HG02610 (cell line): ENCODE measurements at regions not wholly inside any gene's neighbourhood (a gene's known extent, or its start where the extent isn't known, plus 50 kb on each side); places are given as distances from the start of the nearest gene placed in this dataset.
"Not testable (repeated sequence)": the region's sequence is repeated elsewhere in the genome, so short reads cannot be mapped to it uniquely, and the experiment has no call there.

Experiments used
- ATAC-seq: cut with Tn5 transposase; IDR thresholded peaks from one replicate; pipeline ENCODE4 v1.9.1; 2021; ENCODE audit warnings: mild to moderate bottlenecking, moderate library complexity; ENCODE audit not compliant: unreplicated experiment

GRCh38 chr5:106493910-106494309 is 1176.8 kb downstream of the EFNA5 start:
- no peak for ATAC-seq

GRCh38 chr5:106489004-106489403 is 1181.7 kb downstream of the EFNA5 start:
- no peak for ATAC-seq

GRCh38 chr5:106488407-106488806 is 1182.3 kb downstream of the EFNA5 start:
- ATAC-seq = no peak

GRCh38 chr5:106481374-106481773 is 1189.4 kb downstream of the EFNA5 start:
- no peak for ATAC-seq

GRCh38 chr5:106476630-106477029 is 1194.1 kb downstream of the EFNA5 start:
- no peak for ATAC-seq

GRCh38 chr5:106474066-106474465 is 1196.7 kb downstream of the EFNA5 start:
- no peak for ATAC-seq

- ATAC-seq = no peak
Observed at GRCh38 chr5:106459541-106459940, 1211.2 kb downstream of the EFNA5 start.

GRCh38 chr5:106454651-106455415 is 1215.9 kb downstream of the EFNA5 start:
- no peak for ATAC-seq

GRCh38 chr5:106454050-106454449 is 1216.7 kb downstream of the EFNA5 start:
- ATAC-seq = no peak

GRCh38 chr5:106451998-106452397 is 1218.7 kb downstream of the EFNA5 start:
- no peak for ATAC-seq

GRCh38 chr5:106443746-106444145 is 1227.0 kb downstream of the EFNA5 start:
- ATAC-seq = no peak

GRCh38 chr5:106435185-106435584 is 1235.6 kb downstream of the EFNA5 start:
- ATAC-seq = no peak

- ATAC-seq = not testable (repeated sequence)
Observed at GRCh38 chr5:106430733-106431132, 1240.0 kb downstream of the EFNA5 start.

GRCh38 chr5:106423109-106423897 is 1247.4 kb downstream of the EFNA5 start:
- ATAC-seq = peak; percentile 39

- ATAC-seq = no peak
Observed at GRCh38 chr5:106420102-106420501, 1250.6 kb downstream of the EFNA5 start.

GRCh38 chr5:106418196-106418595 is 1252.5 kb downstream of the EFNA5 start:
- ATAC-seq = no peak

- no peak for ATAC-seq
Observed at GRCh38 chr5:106417566-106417965, 1253.2 kb downstream of the EFNA5 start.

- ATAC-seq = no peak
Observed at GRCh38 chr5:106417163-106417562, 1253.6 kb downstream of the EFNA5 start.

- ATAC-seq = no peak
Observed at GRCh38 chr5:106415541-106415940, 1255.2 kb downstream of the EFNA5 start.

- no peak for ATAC-seq
Observed at GRCh38 chr5:106414342-106414741, 1256.4 kb downstream of the EFNA5 start.

- no peak for ATAC-seq
Observed at GRCh38 chr5:106412606-106413005, 1258.1 kb downstream of the EFNA5 start.

- ATAC-seq = no peak
Observed at GRCh38 chr5:106408570-106408969, 1262.2 kb downstream of the EFNA5 start.
